Esophagus squamous epithelium (tissue), 4 donors: ENCODE measurements at regions not wholly inside any gene's neighbourhood (a gene's known extent, or its start where the extent isn't known, plus 50 kb on each side); places are given as distances from the start of the nearest gene placed in this dataset.

Experiments used
- POLR2A ChIP-seq, 4 donors: fragments of 450-650 bp; IDR thresholded peaks; one replicate each; pipeline ENCODE4 v1.6.1; 2017; ENCODE audit warnings: antibody characterized with exemption in 4 of 4, mild to moderate bottlenecking in 4 of 4, moderate library complexity in 3 of 4
- TF ChIP-seq, protein P1 (sequence below), 6 experiments: fragments of 450-650 bp in 4 of 6; fragments of 200-600 bp in 2 of 6; sonication (generic) in 2 of 6; IDR thresholded peaks; one replicate each; pipeline ENCODE4 v1.5.1; 2016 to 2019; ENCODE audit warnings: antibody characterized with exemption in 6 of 6, mild to moderate bottlenecking in 4 of 6, moderate library complexity in 4 of 6

DNA sequence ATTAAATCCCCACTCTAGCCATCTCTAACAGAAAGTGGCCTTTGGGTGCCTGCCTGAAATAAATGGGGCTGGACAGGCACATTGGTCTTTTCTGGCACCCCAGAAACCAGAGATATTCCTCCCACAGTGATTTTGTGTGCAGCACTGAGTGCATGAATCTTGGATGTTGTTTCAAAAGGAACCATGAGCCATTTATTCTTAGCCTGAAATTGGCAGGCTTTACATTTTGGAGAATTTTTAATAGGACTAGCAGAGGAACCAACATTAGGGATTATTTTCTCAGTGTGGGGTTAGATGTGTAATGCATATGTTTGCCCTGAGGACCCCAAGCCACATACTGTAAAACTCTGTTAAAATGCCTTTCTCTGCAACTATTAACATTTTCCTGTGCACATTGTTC, 451.3 kb downstream of the NFIB start:
- TF ChIP-seq, protein P1, sequence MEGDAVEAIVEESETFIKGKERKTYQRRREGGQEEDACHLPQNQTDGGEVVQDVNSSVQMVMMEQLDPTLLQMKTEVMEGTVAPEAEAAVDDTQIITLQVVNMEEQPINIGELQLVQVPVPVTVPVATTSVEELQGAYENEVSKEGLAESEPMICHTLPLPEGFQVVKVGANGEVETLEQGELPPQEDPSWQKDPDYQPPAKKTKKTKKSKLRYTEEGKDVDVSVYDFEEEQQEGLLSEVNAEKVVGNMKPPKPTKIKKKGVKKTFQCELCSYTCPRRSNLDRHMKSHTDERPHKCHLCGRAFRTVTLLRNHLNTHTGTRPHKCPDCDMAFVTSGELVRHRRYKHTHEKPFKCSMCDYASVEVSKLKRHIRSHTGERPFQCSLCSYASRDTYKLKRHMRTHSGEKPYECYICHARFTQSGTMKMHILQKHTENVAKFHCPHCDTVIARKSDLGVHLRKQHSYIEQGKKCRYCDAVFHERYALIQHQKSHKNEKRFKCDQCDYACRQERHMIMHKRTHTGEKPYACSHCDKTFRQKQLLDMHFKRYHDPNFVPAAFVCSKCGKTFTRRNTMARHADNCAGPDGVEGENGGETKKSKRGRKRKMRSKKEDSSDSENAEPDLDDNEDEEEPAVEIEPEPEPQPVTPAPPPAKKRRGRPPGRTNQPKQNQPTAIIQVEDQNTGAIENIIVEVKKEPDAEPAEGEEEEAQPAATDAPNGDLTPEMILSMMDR (IDR thresholded peaks at IDR 0.05) = no peak
- TF ChIP-seq POLR2A (IDR thresholded peaks at IDR 0.05) = no peak
